Activated CD4-positive, alpha-beta T cell treated with anti-CD3 and anti-CD28 coated beads, Interleukin-2, amount 10 ng/mL, durations not matched to agents 7 days and 5 days (primary cell): ENCODE measurements at regions not wholly inside any gene's neighbourhood (a gene's known extent, or its start where the extent isn't known, plus 50 kb on each side); places are given as distances from the start of the nearest gene placed in this dataset.

Experiments used
- CTCF ChIA-PET: fragments of 350-600 bp; sonication (Branson Sonifier 250); formaldehyde crosslinking; loops from one replicate; lab custom pipeline; 2021; ENCODE audit warnings: antibody characterized with exemption; lab: Charles Lee
- POLR2A ChIA-PET: fragments of 350-600 bp; sonication (Branson Sonifier 250); formaldehyde crosslinking; loops from one replicate; lab custom pipeline; 2021; ENCODE audit warnings: antibody characterized with exemption; lab: Charles Lee
- DNase-seq: peaks from one replicate; pipeline ENCODE4 v3.0.0-alpha.2; 2020
- H3K27ac Mint-ChIP-seq: one replicate; pipeline ENCODE4 v1.8.0; 2021; ENCODE audit warnings: mild to moderate bottlenecking, moderate library complexity, mixed read lengths
- H3K27me3 Mint-ChIP-seq: one replicate; pipeline ENCODE4 v1.8.0; 2021; ENCODE audit warnings: mixed read lengths
- H3K36me3 Mint-ChIP-seq: one replicate; pipeline ENCODE4 v1.8.0; 2021; ENCODE audit warnings: low read depth, mixed read lengths
- H3K4me1 Mint-ChIP-seq: one replicate; pipeline ENCODE4 v1.8.0; 2021; ENCODE audit warnings: mixed read lengths
- H3K4me3 Mint-ChIP-seq: one replicate; pipeline ENCODE4 v1.8.0; 2021; ENCODE audit warnings: mild to moderate bottlenecking, moderate library complexity, mixed read lengths
- H3K9me3 Mint-ChIP-seq: one replicate; pipeline ENCODE4 v1.8.0; 2021; ENCODE audit warnings: mixed read lengths

DNA sequence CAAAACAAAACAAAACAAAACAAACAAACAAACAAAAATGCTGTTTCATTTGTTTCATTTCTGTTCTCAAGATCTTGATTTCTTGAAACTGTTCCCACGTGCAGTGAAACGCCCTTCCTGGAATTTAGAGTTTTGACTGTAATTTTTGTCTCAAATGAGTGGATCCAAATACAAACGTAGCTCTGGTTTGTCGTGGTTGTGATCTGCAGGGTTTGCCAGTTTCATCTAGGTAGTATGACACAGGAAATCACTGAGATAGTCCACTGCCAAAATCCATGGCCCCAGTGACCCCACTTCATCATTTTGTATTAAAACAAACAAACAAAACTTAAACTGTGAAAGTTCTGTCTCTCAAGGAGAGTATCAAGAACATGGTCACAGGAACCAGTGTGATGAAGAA lies 838.6 kb downstream of the BCL11B start:
- H3K4me3 Mint-ChIP-seq: no peak overlapping the region
- peaks cover 16% of the 10 kb centered on the region for H3K9me3 Mint-ChIP-seq
- no peaks in the 10 kb centered on the region for H3K27me3 Mint-ChIP-seq
- POLR2A ChIA-PET: interaction anchor here (0.9 kb wide), 1 partner anchor 244 kb away, joined by 6 read pairs; no protein-coding TSS in a partner anchor
- H3K36me3 Mint-ChIP-seq: peaks cover 6% of the 10 kb centered on the region
- no peak for DNase-seq
- H3K4me1 Mint-ChIP-seq: peaks cover 26% of the 10 kb centered on the region
- CTCF ChIA-PET: interaction anchor here (1.0 kb wide), 1 partner anchor 131 kb away, joined by 3 read pairs; no protein-coding TSS in a partner anchor
- H3K27ac Mint-ChIP-seq: no peak overlapping the region

GRCh38 chr14:98437113-98437512 lies 834.9 kb downstream of the BCL11B start:
- H3K4me1 Mint-ChIP-seq: peaks cover 19% of the 10 kb centered on the region
- POLR2A ChIA-PET: no interaction called here
- no peak overlapping the region for H3K4me3 Mint-ChIP-seq
- H3K27ac Mint-ChIP-seq: no peak overlapping the region
- H3K9me3 Mint-ChIP-seq: peaks cover 24% of the 10 kb centered on the region
- H3K27me3 Mint-ChIP-seq: no peaks in the 10 kb centered on the region
- CTCF ChIA-PET: no interaction called here
- no peak for DNase-seq
- peaks cover 6% of the 10 kb centered on the region for H3K36me3 Mint-ChIP-seq

DNA sequence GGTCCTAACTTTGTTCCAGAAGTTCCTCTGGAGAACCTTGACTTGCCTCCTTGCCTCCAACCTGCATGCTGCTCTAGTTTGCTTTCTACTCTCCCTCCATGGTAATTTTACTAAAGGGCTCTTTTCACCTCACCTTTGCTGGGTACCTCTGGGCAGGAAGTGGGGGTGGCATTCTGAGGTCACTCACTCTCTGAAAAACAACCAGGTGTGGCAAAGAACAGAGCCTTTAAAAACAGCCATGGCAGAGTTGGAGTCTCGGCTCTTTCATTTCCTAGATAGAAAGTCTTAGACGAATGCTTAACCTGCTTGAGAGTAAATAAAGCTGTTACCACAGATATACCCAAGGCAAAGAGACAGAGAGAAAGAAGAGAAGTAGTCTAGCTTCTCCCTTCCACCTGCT lies 827.9 kb downstream of the BCL11B start:
- Mint-ChIP-seq H3K36me3 (peaks cover 2% of the 10 kb centered on the region), H3K9me3 (peaks cover 16% of the 10 kb centered on the region), H3K4me3 (no peak overlapping the region), H3K4me1 (peaks cover 15% of the 10 kb centered on the region), H3K27me3 (no peaks in the 10 kb centered on the region), H3K27ac (peak overlapping the region; percentile 86)
- ChIA-PET POLR2A (no interaction called here), CTCF (no interaction called here)
- peak; percentile 50 for DNase-seq

GRCh38 chr14:98445718-98446117 lies 826.3 kb downstream of the BCL11B start:
- Mint-ChIP-seq H3K9me3 (peaks cover 9% of the 10 kb centered on the region), H3K27me3 (no peaks in the 10 kb centered on the region), H3K4me3 (no peak overlapping the region), H3K27ac (no peak overlapping the region), H3K4me1 (peaks cover 15% of the 10 kb centered on the region), H3K36me3 (peaks cover 2% of the 10 kb centered on the region)
- CTCF ChIA-PET: interaction anchor here (0.9 to 1.1 kb wide), 3 partner anchors 10 to 1187 kb away, joined by 3 to 4 read pairs (median 3); no protein-coding TSS in a partner anchor
- no peak for DNase-seq
- POLR2A ChIA-PET: interaction anchor here (0.6 kb wide), 1 partner anchor 129 kb away, joined by 15 read pairs; no protein-coding TSS in a partner anchor

- no peaks in the 10 kb centered on the region for H3K27me3 Mint-ChIP-seq
- peaks cover 2% of the 10 kb centered on the region for H3K36me3 Mint-ChIP-seq
- ChIA-PET POLR2A (interaction anchor here (0.6 kb wide), 1 partner anchor 129 kb away, joined by 15 read pairs; no protein-coding TSS in a partner anchor), CTCF (interaction anchor here (0.6 to 1.1 kb wide), 3 partner anchors 11 to 1188 kb away, joined by 3 read pairs; no protein-coding TSS in a partner anchor)
- H3K4me3 Mint-ChIP-seq: no peak overlapping the region
- peaks cover 15% of the 10 kb centered on the region for H3K4me1 Mint-ChIP-seq
- DNase-seq: no peak
- peaks cover 8% of the 10 kb centered on the region for H3K9me3 Mint-ChIP-seq
- no peak overlapping the region for H3K27ac Mint-ChIP-seq
These were observed 825.5 kb downstream of the BCL11B start for GRCh38 chr14:98446508-98446907.

DNA sequence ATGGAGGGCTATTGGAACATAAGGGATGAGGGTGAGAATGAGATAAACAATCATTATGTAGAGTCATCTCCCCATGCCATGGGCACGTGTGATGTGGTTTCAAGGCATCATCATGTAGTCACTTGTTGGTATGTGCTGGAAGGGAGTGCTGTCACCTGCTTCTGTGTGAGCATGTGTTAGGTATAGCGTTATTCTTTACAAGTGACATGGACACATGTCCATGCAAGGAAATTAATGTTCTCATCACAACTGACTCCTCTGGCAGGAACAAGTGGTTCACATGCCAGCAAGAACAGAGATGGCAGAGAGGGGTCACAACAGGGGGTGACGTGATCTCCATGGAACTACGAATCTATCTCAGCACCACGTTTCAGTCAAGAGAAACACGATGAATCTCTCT lies 815.8 kb downstream of the BCL11B start:
- POLR2A ChIA-PET: no interaction called here
- Mint-ChIP-seq H3K27me3 (no peaks in the 10 kb centered on the region), H3K36me3 (peaks cover 3% of the 10 kb centered on the region), H3K4me1 (no peaks in the 10 kb centered on the region), H3K9me3 (peaks cover 13% of the 10 kb centered on the region), H3K27ac (no peak overlapping the region), H3K4me3 (no peak overlapping the region)
- CTCF ChIA-PET: interaction anchor here (1.3 kb wide), 1 partner anchor 11 kb away, joined by 4 read pairs; no protein-coding TSS in a partner anchor
- no peak for DNase-seq

- Mint-ChIP-seq H3K27ac (no peak overlapping the region), H3K36me3 (no peaks in the 10 kb centered on the region), H3K4me3 (no peak overlapping the region), H3K4me1 (no peaks in the 10 kb centered on the region), H3K27me3 (no peaks in the 10 kb centered on the region), H3K9me3 (peaks cover 19% of the 10 kb centered on the region)
- no peak for DNase-seq
- POLR2A ChIA-PET: no interaction called here
- CTCF ChIA-PET: no interaction called here
These were observed 813.3 kb downstream of the BCL11B start for GRCh38 chr14:98458702-98459101.

DNA sequence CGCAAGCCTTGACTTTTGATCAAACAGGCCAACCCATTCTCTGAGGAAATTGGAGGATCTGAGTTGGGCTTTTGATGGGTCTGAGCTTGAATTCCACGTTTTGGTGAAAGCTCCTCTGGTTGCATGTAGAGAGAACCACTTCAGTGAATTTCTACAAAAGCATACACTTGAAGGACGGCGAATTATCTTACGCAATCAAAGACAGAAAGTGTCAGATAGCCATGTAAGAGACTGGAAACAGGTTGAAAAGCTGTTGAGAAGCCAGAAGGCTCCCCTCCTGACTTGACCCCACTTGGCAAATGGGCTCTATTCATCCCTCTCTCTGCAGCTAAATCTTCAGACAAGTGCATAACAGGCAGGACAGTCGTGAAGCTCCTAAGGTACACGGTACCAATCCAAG lies 809.1 kb downstream of the BCL11B start:
- ChIA-PET CTCF (no interaction called here), POLR2A (no interaction called here)
- Mint-ChIP-seq H3K4me3 (no peak overlapping the region), H3K27me3 (peaks cover 2% of the 10 kb centered on the region), H3K9me3 (peaks cover 19% of the 10 kb centered on the region), H3K4me1 (no peaks in the 10 kb centered on the region), H3K36me3 (no peaks in the 10 kb centered on the region), H3K27ac (no peak overlapping the region)
- DNase-seq: no peak

GRCh38 chr14:98466807-98467206 lies 805.2 kb downstream of the BCL11B start:
- H3K27ac Mint-ChIP-seq: no peak overlapping the region
- H3K36me3 Mint-ChIP-seq: no peaks in the 10 kb centered on the region
- H3K4me3 Mint-ChIP-seq: no peak overlapping the region
- no peaks in the 10 kb centered on the region for H3K4me1 Mint-ChIP-seq
- CTCF ChIA-PET: no interaction called here
- H3K27me3 Mint-ChIP-seq: peaks cover 2% of the 10 kb centered on the region
- peaks cover 19% of the 10 kb centered on the region for H3K9me3 Mint-ChIP-seq
- no peak for DNase-seq
- POLR2A ChIA-PET: no interaction called here

DNA sequence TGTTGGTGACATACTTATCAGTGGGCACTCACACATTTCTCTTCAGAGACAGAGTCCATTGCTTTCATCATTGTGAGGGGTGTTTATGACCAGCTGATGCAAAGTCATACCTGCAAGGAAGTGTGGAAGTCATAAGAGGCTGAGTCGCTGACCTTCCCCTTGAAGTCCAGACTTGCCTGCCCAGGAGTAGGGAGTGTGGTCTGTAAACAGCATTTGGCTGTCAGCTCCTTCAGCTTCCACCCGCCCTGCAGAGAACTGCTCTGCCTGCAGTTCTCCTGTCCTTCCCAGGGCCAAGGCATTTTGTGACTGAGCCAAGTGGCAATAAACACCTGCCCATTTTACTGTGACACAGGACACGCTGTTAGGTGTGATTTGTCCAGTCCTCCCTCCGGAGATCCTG lies 801.3 kb downstream of the BCL11B start:
- POLR2A ChIA-PET: no interaction called here
- no peak overlapping the region for H3K4me3 Mint-ChIP-seq
- no peak overlapping the region for H3K27ac Mint-ChIP-seq
- H3K36me3 Mint-ChIP-seq: no peaks in the 10 kb centered on the region
- no peak for DNase-seq
- no peaks in the 10 kb centered on the region for H3K4me1 Mint-ChIP-seq
- peaks cover 2% of the 10 kb centered on the region for H3K27me3 Mint-ChIP-seq
- CTCF ChIA-PET: interaction anchor here (1.0 kb wide), 1 partner anchor 123 kb away, joined by 3 read pairs; no protein-coding TSS in a partner anchor
- peaks cover 10% of the 10 kb centered on the region for H3K9me3 Mint-ChIP-seq

GRCh38 chr14:98474900-98475299 lies 797.1 kb downstream of the BCL11B start:
- Mint-ChIP-seq H3K4me1 (no peaks in the 10 kb centered on the region), H3K27me3 (no peaks in the 10 kb centered on the region), H3K27ac (no peak overlapping the region), H3K9me3 (peaks cover 12% of the 10 kb centered on the region), H3K36me3 (peaks cover 3% of the 10 kb centered on the region), H3K4me3 (no peak overlapping the region)
- ChIA-PET POLR2A (no interaction called here), CTCF (interaction anchor here (0.8 kb wide), 1 partner anchor 17 kb away, joined by 4 read pairs; no protein-coding TSS in a partner anchor)
- no peak for DNase-seq

DNA sequence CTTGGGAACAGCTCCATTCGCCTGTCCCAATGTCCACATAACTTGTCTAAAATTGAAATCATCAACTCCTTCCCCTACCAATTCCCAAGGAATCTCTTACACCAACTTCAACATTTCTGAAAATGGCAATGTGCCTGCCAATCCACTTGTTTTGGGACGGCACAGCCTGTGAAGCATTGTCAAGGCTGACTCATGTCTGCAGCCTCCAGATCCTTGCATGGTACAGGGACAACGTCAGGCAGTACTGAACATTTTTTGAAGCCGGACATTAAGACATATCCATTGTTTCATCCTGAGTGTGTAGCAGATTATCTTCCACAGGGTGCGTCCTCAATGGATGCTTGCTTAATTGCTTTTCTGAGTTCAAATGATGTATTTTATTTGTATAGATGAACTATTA lies 794.1 kb downstream of the BCL11B start:
- H3K4me3 Mint-ChIP-seq: no peak overlapping the region
- no peak overlapping the region for H3K27ac Mint-ChIP-seq
- H3K27me3 Mint-ChIP-seq: no peaks in the 10 kb centered on the region
- CTCF ChIA-PET: interaction anchor here (0.6 kb wide), 1 partner anchor 789 kb away, joined by 3 read pairs; no protein-coding TSS in a partner anchor
- H3K36me3 Mint-ChIP-seq: peaks cover 3% of the 10 kb centered on the region
- no peaks in the 10 kb centered on the region for H3K4me1 Mint-ChIP-seq
- H3K9me3 Mint-ChIP-seq: peaks cover 7% of the 10 kb centered on the region
- POLR2A ChIA-PET: no interaction called here
- DNase-seq: no peak

- peaks cover 7% of the 10 kb centered on the region for H3K36me3 Mint-ChIP-seq
- no peaks in the 10 kb centered on the region for H3K27me3 Mint-ChIP-seq
- no peaks in the 10 kb centered on the region for H3K4me1 Mint-ChIP-seq
- peaks cover 16% of the 10 kb centered on the region for H3K9me3 Mint-ChIP-seq
- DNase-seq: no peak
- ChIA-PET CTCF (no interaction called here), POLR2A (no interaction called here)
- no peak overlapping the region for H3K27ac Mint-ChIP-seq
- no peak overlapping the region for H3K4me3 Mint-ChIP-seq
These were observed 782.9 kb downstream of the BCL11B start for GRCh38 chr14:98489115-98489514.

DNA sequence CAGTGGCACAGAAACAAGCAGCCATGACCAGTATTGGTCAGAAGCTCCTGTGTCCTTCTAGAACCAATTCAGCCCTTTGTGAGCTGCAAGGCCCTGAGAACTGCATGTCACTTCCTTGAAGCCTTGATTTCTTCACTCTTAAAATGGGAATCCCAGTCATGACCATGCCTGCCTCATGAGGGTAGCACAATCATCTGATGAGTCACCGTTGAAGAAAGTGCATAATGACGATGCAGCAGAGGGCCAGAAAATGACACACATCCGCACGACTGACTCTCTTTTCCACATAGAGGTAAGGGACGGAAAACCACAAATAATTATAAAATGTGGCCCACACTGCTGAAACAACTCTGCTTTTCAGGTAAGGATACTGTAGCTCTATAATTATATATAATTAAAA lies 777.4 kb downstream of the BCL11B start:
- CTCF ChIA-PET: interaction anchor here (0.6 kb wide), 1 partner anchor 526 kb away, joined by 4 read pairs; no protein-coding TSS in a partner anchor
- H3K36me3 Mint-ChIP-seq: no peaks in the 10 kb centered on the region
- H3K27ac Mint-ChIP-seq: no peak overlapping the region
- POLR2A ChIA-PET: no interaction called here
- H3K27me3 Mint-ChIP-seq: no peaks in the 10 kb centered on the region
- peaks cover 2% of the 10 kb centered on the region for H3K9me3 Mint-ChIP-seq
- H3K4me3 Mint-ChIP-seq: no peak overlapping the region
- no peaks in the 10 kb centered on the region for H3K4me1 Mint-ChIP-seq
- DNase-seq: no peak
